Esophagus squamous epithelium (tissue), 5 donors: ENCODE measurements at regions not wholly inside any gene's neighbourhood (a gene's known extent, or its start where the extent isn't known, plus 50 kb on each side); places are given as distances from the start of the nearest gene placed in this dataset.

ENCODE experiments used
- DNase-seq: peaks from one replicate; lab custom pipeline; 2025; lab: John Stamatoyannopoulos, UW
- H3K27ac ChIP-seq, 4 donors: fragments of 200-600 bp; sonication (generic); one replicate each; pipeline ENCODE4 v1.5.1; 2016 to 2019; ENCODE audit warnings: mild to moderate bottlenecking in 1 of 4
- H3K27me3 ChIP-seq, 4 donors: fragments of 200-600 bp; sonication (generic); 1 replicate in 3 of 4; 2 replicates in 1 of 4; pipeline versions ENCODE4 v1.5.1 to v1.6.0; 2017 to 2021; ENCODE audit warnings: antibody characterized with exemption in 1 of 4
- H3K36me3 ChIP-seq, 3 donors: fragments of 200-600 bp; sonication (generic); one replicate each; pipeline ENCODE4 v1.5.1; 2016 to 2019
- H3K4me1 ChIP-seq, 3 donors: fragments of 200-600 bp; sonication (generic); one replicate each; pipeline ENCODE4 v1.5.1; 2017 to 2019
- H3K4me3 ChIP-seq, 4 donors: fragments of 200-600 bp; sonication (generic); 1 replicate in 3 of 4; 2 replicates in 1 of 4; pipeline ENCODE4 v1.5.1; 2016 to 2019; ENCODE audit warnings: mild to moderate bottlenecking in 2 of 4, moderate library complexity in 1 of 4
- H3K9me3 ChIP-seq, 3 donors: fragments of 200-600 bp; sonication (generic); one replicate each; pipeline ENCODE4 v1.5.1; 2016 to 2019
- CTCF ChIP-seq, 6 experiments: fragments of 450-650 bp in 4 of 6; fragments of 200-600 bp in 2 of 6; sonication (generic) in 2 of 6; IDR thresholded peaks; one replicate each; pipeline ENCODE4 v1.5.1; 2016 to 2019; ENCODE audit warnings: antibody characterized with exemption in 6 of 6, mild to moderate bottlenecking in 4 of 6, moderate library complexity in 4 of 6
- POLR2A ChIP-seq, 4 donors: fragments of 450-650 bp; IDR thresholded peaks; one replicate each; pipeline ENCODE4 v1.6.1; 2017; ENCODE audit warnings: antibody characterized with exemption in 4 of 4, mild to moderate bottlenecking in 4 of 4, moderate library complexity in 3 of 4
- WGBS, 2 donors: methylation state at CpG; one replicate each; pipeline ENCODE4 v1.1.5; 2018; 5-methylcytosine and 5-hydroxymethylcytosine counted together
- intact Hi-C: fragments of 100-400 bp; cut with DNase I; formaldehyde crosslinking; loops from one replicate; pipeline ENCODE4 v1.15.0; 2022
- donor health status: DM: yes; HTN: yes; CAD: no.

- intact Hi-C loops, result loop anchor here (10.0 kb wide), 1 partner anchor 387 kb away; no protein-coding TSS in a partner anchor
Observed at GRCh38 chr14:34222122-34222521, 239.9 kb downstream of the SPTSSA start.

GRCh38 chr14:34220921-34221320 is 241.1 kb downstream of the SPTSSA start:
- Histone ChIP-seq H3K4me3 (no peak overlapping the region), H3K4me1 (no peaks in the 10 kb centered on the region), H3K36me3 (no peaks in the 10 kb centered on the region), H3K27me3 (peaks cover 0 to 5% (median 0%) of the 10 kb centered on the region in 4 donors), H3K27ac (no peak overlapping the region), H3K9me3 (no peaks in the 10 kb centered on the region)
- WGBS, 2 donors, result 56 to 79% methylated on average over 7 of the region's 7 CpGs
- no peak for DNase-seq
- intact Hi-C loops, result loop anchor here (10.0 kb wide), 1 partner anchor 386 kb away; no protein-coding TSS in a partner anchor
- TF ChIP-seq CTCF (IDR thresholded peaks at IDR 0.05) (no peak), POLR2A (IDR thresholded peaks at IDR 0.05) (no peak)

More at GRCh38 chr14:34222122-34222521, 239.9 kb downstream of the SPTSSA start:
- H3K9me3 ChIP-seq, result no peaks in the 10 kb centered on the region
- no peaks in the 10 kb centered on the region for H3K36me3 ChIP-seq
- DNase-seq, result no peak
- no peak overlapping the region for H3K27ac ChIP-seq
- TF ChIP-seq CTCF (IDR thresholded peaks at IDR 0.05), result no peak
- H3K27me3 ChIP-seq, result peaks cover 0 to 5% (median 0%) of the 10 kb centered on the region in 4 donors
- no peaks in the 10 kb centered on the region for H3K4me1 ChIP-seq
- WGBS, 2 donors, result 53% methylated on average over 3 of the region's 3 CpGs
- H3K4me3 ChIP-seq, result no peak overlapping the region

GRCh38 chr14:34220378-34220706 is 241.7 kb downstream of the SPTSSA start:
- DNase-seq, result no peak
- H3K27ac ChIP-seq, result no peak overlapping the region
- H3K4me3 ChIP-seq, result no peak overlapping the region
- intact Hi-C loops, result loop anchor here (10.0 kb wide), 1 partner anchor 386 kb away; no protein-coding TSS in a partner anchor
- no peaks in the 10 kb centered on the region for H3K36me3 ChIP-seq
- H3K4me1 ChIP-seq, result no peaks in the 10 kb centered on the region
- no peaks in the 10 kb centered on the region for H3K9me3 ChIP-seq
- TF ChIP-seq CTCF (IDR thresholded peaks at IDR 0.05) (no peak), POLR2A (IDR thresholded peaks at IDR 0.05) (no peak)
- H3K27me3 ChIP-seq, result peaks cover 0 to 5% (median 0%) of the 10 kb centered on the region in 4 donors
- WGBS, 2 donors, result 46 to 56% methylated on average over 2 of the region's 2 CpGs

GRCh38 chr14:34219661-34220377 is 242.2 kb downstream of the SPTSSA start:
- Histone ChIP-seq H3K27ac (no peak overlapping the region), H3K4me3 (no peak overlapping the region), H3K4me1 (no peaks in the 10 kb centered on the region), H3K27me3 (peaks cover 0 to 5% (median 0%) of the 10 kb centered on the region in 4 donors), H3K9me3 (no peaks in the 10 kb centered on the region), H3K36me3 (no peaks in the 10 kb centered on the region)
- intact Hi-C loops, result loop anchor here (10.0 kb wide), 1 partner anchor 385 kb away; no protein-coding TSS in a partner anchor
- 81 to 85% methylated on average over 7 of the region's 7 CpGs for WGBS, 2 donors
- no peak for DNase-seq
- TF ChIP-seq POLR2A (IDR thresholded peaks at IDR 0.05) (no peak), CTCF (IDR thresholded peaks at IDR 0.05) (no peak)

- Histone ChIP-seq H3K4me1 (no peaks in the 10 kb centered on the region), H3K36me3 (no peaks in the 10 kb centered on the region), H3K27me3 (peaks cover 0 to 5% (median 0%) of the 10 kb centered on the region in 4 donors), H3K4me3 (no peak overlapping the region), H3K9me3 (no peaks in the 10 kb centered on the region), H3K27ac (no peak overlapping the region)
- intact Hi-C loops, result no loop called here
- DNase-seq, result no peak
- no peak for TF ChIP-seq CTCF (IDR thresholded peaks at IDR 0.05)
- TF ChIP-seq POLR2A (IDR thresholded peaks at IDR 0.05), result no peak
- 74 to 81% methylated on average over 2 of the region's 2 CpGs for WGBS, 2 donors
Observed at GRCh38 chr14:34218881-34219280, 243.2 kb downstream of the SPTSSA start.
